ENCODE measurements at regions not wholly inside any gene's neighbourhood (a gene's known extent, or its start where the extent isn't known, plus 50 kb on each side); places are given as distances from the start of the nearest gene placed in this dataset.

DNA sequence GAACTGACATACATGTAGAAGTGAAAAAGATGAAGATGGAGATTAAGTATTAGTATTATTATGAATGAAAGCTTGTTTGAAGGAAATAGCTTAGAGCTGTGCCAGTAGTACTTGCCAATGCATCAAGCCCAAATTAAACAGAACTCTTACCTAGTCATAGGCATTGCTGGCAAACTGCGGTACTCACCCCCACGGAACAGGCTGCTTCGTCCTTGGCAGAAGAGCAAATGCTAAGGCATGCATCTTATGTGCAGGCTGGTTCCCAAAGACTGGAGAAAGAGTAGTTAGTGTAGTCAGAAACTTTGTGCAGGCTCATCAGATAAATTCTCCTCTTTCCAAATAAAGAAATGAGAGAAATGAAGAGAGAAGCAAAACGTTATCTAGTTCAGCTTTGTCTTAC lies 134.8 kb downstream of the CCDC59 start:
- H3K4me1 ChIP-seq (ENCODE audit: control insufficient read depth in 1 of 2, insufficient read depth in 2 of 2, low read length in 2 of 2): no peaks in the 10 kb centered on the region
- peaks cover 0 to 10% (median 3%) of the 10 kb centered on the region in 7 donors for H3K9me3 Mint-ChIP-seq
- no peak overlapping the region for H3K27ac ChIP-seq (ENCODE audit: low read depth in 1 of 2, low read length in 2 of 2)
- 100% methylated on average over 3 of the region's 4 CpGs for WGBS (ENCODE audit: insufficient coverage)
- H3K4me3 ChIP-seq (replicated peaks in 1 of 3; ENCODE audit: low read depth in 2 of 3, low read length in 3 of 3): no peak overlapping the region
- H3K4me1 Mint-ChIP-seq: no peaks in the 10 kb centered on the region
- no peaks in the 10 kb centered on the region for H3K79me2 ChIP-seq (ENCODE audit: insufficient read depth, low read length)
- no peak overlapping the region for H3K4me3 Mint-ChIP-seq
- H3K27me3 ChIP-seq (ENCODE audit: control insufficient read depth in 2 of 2, insufficient read depth in 2 of 2, low read length in 2 of 2): no peaks in the 10 kb centered on the region
- H4K20me1 ChIP-seq (ENCODE audit: insufficient read depth, low read length): no peaks in the 10 kb centered on the region
- H3K4me2 ChIP-seq (replicated peaks; ENCODE audit: extremely low read depth, low read length, poor library complexity, severe bottlenecking): no peak overlapping the region
- no peak overlapping the region for H3K9ac ChIP-seq (ENCODE audit: insufficient read depth, low read length, poor library complexity, severe bottlenecking)
- DNase-seq: no peak
- no peaks in the 10 kb centered on the region for H3K36me3 Mint-ChIP-seq
- H3K9me3 ChIP-seq (replicated peaks in 1 of 2; ENCODE audit: control insufficient read depth in 1 of 2, insufficient read depth in 1 of 2, low read length in 2 of 2): peaks cover 0 to 4% of the 10 kb centered on the region in 2 donors
- H3K27me3 Mint-ChIP-seq (ENCODE audit: low read depth in 3 of 3): no peaks in the 10 kb centered on the region
- H3K36me3 ChIP-seq (replicated peaks in 1 of 2; ENCODE audit: control insufficient read depth in 1 of 2, insufficient read depth in 2 of 2, low read length in 2 of 2): no peaks in the 10 kb centered on the region
- no peak overlapping the region for H3K27ac Mint-ChIP-seq
- no peak overlapping the region for H2AFZ ChIP-seq (ENCODE audit: insufficient read depth, low read depth, low read length, poor library complexity, severe bottlenecking)
- TF ChIP-seq, protein P1, sequence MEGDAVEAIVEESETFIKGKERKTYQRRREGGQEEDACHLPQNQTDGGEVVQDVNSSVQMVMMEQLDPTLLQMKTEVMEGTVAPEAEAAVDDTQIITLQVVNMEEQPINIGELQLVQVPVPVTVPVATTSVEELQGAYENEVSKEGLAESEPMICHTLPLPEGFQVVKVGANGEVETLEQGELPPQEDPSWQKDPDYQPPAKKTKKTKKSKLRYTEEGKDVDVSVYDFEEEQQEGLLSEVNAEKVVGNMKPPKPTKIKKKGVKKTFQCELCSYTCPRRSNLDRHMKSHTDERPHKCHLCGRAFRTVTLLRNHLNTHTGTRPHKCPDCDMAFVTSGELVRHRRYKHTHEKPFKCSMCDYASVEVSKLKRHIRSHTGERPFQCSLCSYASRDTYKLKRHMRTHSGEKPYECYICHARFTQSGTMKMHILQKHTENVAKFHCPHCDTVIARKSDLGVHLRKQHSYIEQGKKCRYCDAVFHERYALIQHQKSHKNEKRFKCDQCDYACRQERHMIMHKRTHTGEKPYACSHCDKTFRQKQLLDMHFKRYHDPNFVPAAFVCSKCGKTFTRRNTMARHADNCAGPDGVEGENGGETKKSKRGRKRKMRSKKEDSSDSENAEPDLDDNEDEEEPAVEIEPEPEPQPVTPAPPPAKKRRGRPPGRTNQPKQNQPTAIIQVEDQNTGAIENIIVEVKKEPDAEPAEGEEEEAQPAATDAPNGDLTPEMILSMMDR (IDR thresholded peaks at IDR 0.05): no peak
- intact Hi-C loops (cut with micrococcal nuclease): no loop called here

DNA sequence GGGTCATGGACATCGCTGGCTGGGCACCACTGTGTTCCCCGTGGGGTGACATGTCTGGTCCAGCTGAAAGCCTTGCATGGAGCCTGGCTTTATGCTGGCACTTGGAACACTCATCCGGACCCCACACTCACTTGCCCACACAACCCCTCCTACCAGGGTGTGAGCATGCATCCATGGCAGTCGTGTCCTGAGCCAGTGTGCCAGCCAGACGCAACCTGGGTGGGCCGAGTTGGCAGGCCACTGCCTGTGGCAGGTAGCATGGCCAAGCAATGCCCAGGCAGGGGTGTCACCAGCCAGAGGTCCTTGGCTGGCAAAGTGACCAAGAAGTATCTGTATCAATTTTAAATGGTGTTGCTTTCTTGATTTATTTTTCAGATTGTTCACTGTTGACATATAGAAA lies 141.7 kb downstream of the CCDC59 start:
- H3K4me2 ChIP-seq (replicated peaks; ENCODE audit: extremely low read depth, low read length, poor library complexity, severe bottlenecking): no peak overlapping the region
- no peaks in the 10 kb centered on the region for H4K20me1 ChIP-seq (ENCODE audit: insufficient read depth, low read length)
- Mint-ChIP-seq H3K27ac (no peak overlapping the region), H3K9me3 (peaks cover 0 to 21% (median 2%) of the 10 kb centered on the region in 7 donors), H3K4me1 (no peaks in the 10 kb centered on the region), H3K27me3 (ENCODE audit: low read depth in 3 of 3) (no peaks in the 10 kb centered on the region), H3K36me3 (no peaks in the 10 kb centered on the region), H3K4me3 (no peak overlapping the region)
- no peaks in the 10 kb centered on the region for H3K27me3 ChIP-seq (ENCODE audit: control insufficient read depth in 2 of 2, insufficient read depth in 2 of 2, low read length in 2 of 2)
- WGBS (ENCODE audit: insufficient coverage): 95% methylated on average over 5 of the region's 6 CpGs
- no peak overlapping the region for H3K9ac ChIP-seq (ENCODE audit: insufficient read depth, low read length, poor library complexity, severe bottlenecking)
- H3K27ac ChIP-seq (ENCODE audit: low read depth in 1 of 2, low read length in 2 of 2): no peak overlapping the region
- no peak for DNase-seq
- H3K4me3 ChIP-seq (replicated peaks in 1 of 3; ENCODE audit: low read depth in 2 of 3, low read length in 3 of 3): no peak overlapping the region
- intact Hi-C loops (cut with micrococcal nuclease): no loop called here
- peaks cover 15 to 18% of the 10 kb centered on the region in 2 donors for H3K9me3 ChIP-seq (replicated peaks in 1 of 2; ENCODE audit: control insufficient read depth in 1 of 2, insufficient read depth in 1 of 2, low read length in 2 of 2)
- no peaks in the 10 kb centered on the region for H3K79me2 ChIP-seq (ENCODE audit: insufficient read depth, low read length)
- no peak overlapping the region for H2AFZ ChIP-seq (ENCODE audit: insufficient read depth, low read depth, low read length, poor library complexity, severe bottlenecking)
- TF ChIP-seq, protein P1 (IDR thresholded peaks at IDR 0.05): no peak
- no peaks in the 10 kb centered on the region for H3K36me3 ChIP-seq (replicated peaks in 1 of 2; ENCODE audit: control insufficient read depth in 1 of 2, insufficient read depth in 2 of 2, low read length in 2 of 2)
- H3K4me1 ChIP-seq (ENCODE audit: control insufficient read depth in 1 of 2, insufficient read depth in 2 of 2, low read length in 2 of 2): no peaks in the 10 kb centered on the region

Measured in CD14-positive monocyte (primary cell).